HepG2 (cell line): ENCODE measurements at regions not wholly inside any gene's neighbourhood (a gene's known extent, or its start where the extent isn't known, plus 50 kb on each side); places are given as distances from the start of the nearest gene placed in this dataset.

Source experiments
- ATAC-seq: fragments of 200-7000 bp; cut with Tn5 transposase; 3 replicates; pipeline ENCODE4 v1.9.1; 2020; ENCODE audit warnings: mild to moderate bottlenecking, moderate library complexity
- BruUV-seq: library from RNA; stranded (reverse); fragments of 400-500 nt; replicated peaks from 2 replicates; lab custom pipeline; 2021; lab: Mats Ljungman, UMichigan
- CTCF ChIA-PET: fragments of 300-600 bp; formaldehyde crosslinking; extraction: SDS; loops from one replicate; lab custom pipeline; 2021; ENCODE audit warnings: low total read pairs, inconsistent platforms, low intra/inter-chr PET ratio; lab: Yijun Ruan, JAX
- POLR2A ChIA-PET: fragments of 350-600 bp; sonication (Branson Sonifier 250); formaldehyde crosslinking; loops from one replicate; lab custom pipeline; 2020; ENCODE audit warnings: antibody characterized with exemption, inconsistent platforms; lab: Yijun Ruan, JAX
- DNase-seq: peaks from one replicate; pipeline ENCODE4 v3.0.0-alpha.2; 2015; ENCODE audit warnings: low spot score
- FAIRE-seq: peaks from 3 replicates; lab custom pipeline; 2011; peaks lifted over from hg19 to GRCh38; lab: Jason Lieb, UNC
- H2AFZ ChIP-seq: one replicate; pipeline ENCODE4 v1.6.1; 2011; ENCODE audit warnings: low read length, inconsistent platforms
- H3K27ac ChIP-seq: fragments of 300-600 bp; 3 replicates; pipeline ENCODE4 v1.8.0; 2011; ENCODE audit warnings: mixed run types, mild to moderate bottlenecking, mixed read lengths, low read length, inconsistent platforms; ENCODE audit not compliant: insufficient read depth; ENCODE audit errors: extremely low read length
- H3K27me3 ChIP-seq, 2 experiments: fragments of 200-600 bp in 1 of 2; 2 replicates in 1 of 2; 3 replicates in 1 of 2; pipeline versions ENCODE4 v1.6.0 to v1.8.0; 2011; ENCODE audit warnings: low read length in 2 of 2, mild to moderate bottlenecking in 2 of 2, moderate library complexity in 2 of 2, inconsistent platforms in 1 of 2; ENCODE audit not compliant: insufficient read depth in 2 of 2, control insufficient read depth in 1 of 2
- H3K36me3 ChIP-seq, 2 experiments: fragments of 200-600 bp in 1 of 2; replicated peaks in 1 of 2; 2 replicates in 1 of 2; 3 replicates in 1 of 2; pipeline versions ENCODE4 v1.5.1 to v1.8.0; 2011; ENCODE audit warnings: low read length in 2 of 2, inconsistent platforms in 1 of 2; ENCODE audit not compliant: insufficient read depth in 2 of 2, control insufficient read depth in 1 of 2
- H3K4me1 ChIP-seq: 2 replicates; pipeline ENCODE4 v1.5.1; 2012; ENCODE audit warnings: low read length, inconsistent platforms; ENCODE audit not compliant: insufficient read depth
- H3K4me2 ChIP-seq: 2 replicates; pipeline ENCODE4 v1.6.0; 2011; ENCODE audit warnings: low read depth, low read length, inconsistent platforms
- H3K4me3 ChIP-seq, 3 experiments: fragments of 200-600 bp in 1 of 3; sonication (generic), shearing (Covaris generic) in 1 of 3; replicated peaks in 1 of 3; 2 replicates each; pipeline ENCODE4 v1.5.1; 2011 to 2016; ENCODE audit warnings: low read length in 3 of 3, inconsistent platforms in 2 of 3, low read depth in 2 of 3, mild to moderate bottlenecking in 2 of 3, control low read depth in 1 of 3, mixed read lengths in 1 of 3; ENCODE audit not compliant: insufficient read depth in 1 of 3
- H3K79me2 ChIP-seq: one replicate; pipeline ENCODE4 v1.6.1; 2011; ENCODE audit warnings: low read length, inconsistent platforms; ENCODE audit not compliant: insufficient read depth
- H3K9ac ChIP-seq: 2 replicates; pipeline ENCODE4 v1.6.0; 2011; ENCODE audit warnings: mild to moderate bottlenecking, low read depth, low read length, inconsistent platforms; ENCODE audit not compliant: insufficient read depth
- H3K9me3 ChIP-seq: 2 replicates; pipeline ENCODE4 v1.5.1; 2012; ENCODE audit warnings: mild to moderate bottlenecking, low read length
- H4K20me1 ChIP-seq: 2 replicates; pipeline ENCODE4 v1.6.0; 2011; ENCODE audit warnings: inconsistent platforms, mild to moderate bottlenecking, low read length, moderate library complexity; ENCODE audit not compliant: insufficient read depth
- ISX ChIP-seq: sonication (generic); formaldehyde crosslinking; conservative IDR thresholded peaks from 2 replicates; pipeline ENCODE4 v1.5.0; 2020; ENCODE audit warnings: missing genetic modification reagents
- KLF12 ChIP-seq: sonication (generic); formaldehyde crosslinking; IDR thresholded peaks from 2 replicates; pipeline ENCODE4 v1.4.0; 2020; ENCODE audit warnings: missing genetic modification reagents, borderline replicate concordance
- NBN ChIP-seq: fragments of 450-650 bp; conservative IDR thresholded peaks from 2 replicates; pipeline ENCODE4 v1.6.1; 2017
- NCOA1 ChIP-seq: sonication (generic); formaldehyde crosslinking; IDR thresholded peaks from 2 replicates; pipeline ENCODE4 v1.9.0; 2021; ENCODE audit warnings: missing genetic modification reagents
- NR3C1 ChIP-seq: sonication (generic); formaldehyde crosslinking; IDR thresholded peaks from 2 replicates; pipeline ENCODE4 v1.4.0; 2020; ENCODE audit warnings: missing genetic modification reagents
- POGK ChIP-seq: sonication (generic); formaldehyde crosslinking; conservative IDR thresholded peaks from 2 replicates; pipeline ENCODE4 v1.8.0; 2022; ENCODE audit warnings: mild to moderate bottlenecking, moderate library complexity, missing genetic modification reagents
- PTBP1 ChIP-seq: fragments of 200-400 bp; formaldehyde crosslinking; IDR thresholded peaks from 2 replicates; pipeline ENCODE4 v1.6.1; 2018; ENCODE audit warnings: low read length, low read depth; ENCODE audit not compliant: poor library complexity, severe bottlenecking
- THYN1 ChIP-seq: sonication (generic); formaldehyde crosslinking; IDR thresholded peaks from 2 replicates; pipeline ENCODE4 v1.8.1; 2023; ENCODE audit warnings: low read depth, mild to moderate bottlenecking, moderate library complexity, missing genetic modification reagents, borderline replicate concordance
- U2AF1 ChIP-seq: fragments of 200-400 bp; formaldehyde crosslinking; optimal IDR thresholded peaks from 2 replicates; pipeline ENCODE3; 2017; ENCODE audit warnings: mild to moderate bottlenecking, low read depth, low read length
- ZFP37 ChIP-seq: sonication (generic); formaldehyde crosslinking; IDR thresholded peaks from 2 replicates; pipeline ENCODE4 v1.4.0; 2020; ENCODE audit warnings: missing genetic modification reagents, borderline replicate concordance
- ZNF607 ChIP-seq: sonication (generic); formaldehyde crosslinking; IDR thresholded peaks from 2 replicates; pipeline ENCODE4 v1.5.1; 2020; ENCODE audit warnings: missing genetic modification reagents, mild to moderate bottlenecking, borderline replicate concordance
- ZSCAN25 ChIP-seq: sonication (generic); formaldehyde crosslinking; IDR thresholded peaks from 2 replicates; pipeline ENCODE4 v1.8.0; 2022; ENCODE audit warnings: mild to moderate bottlenecking, missing genetic modification reagents
- WGBS: methylation state at CpG from one replicate; pipeline ENCODE4 v1.1.6; 2017; ENCODE audit warnings: low lambda C conversion rate; 5-methylcytosine and 5-hydroxymethylcytosine counted together
- in situ Hi-C: cut with HindIII; loops from 2 replicates; pipeline ENCODE4 v1.10.0; 2017; ENCODE audit warnings: low pct_unique_long_range_greater_than_20kb; ENCODE audit not compliant: extremely low pct_ligation_motif_present
- intact Hi-C: fragments of 100-400 bp; cut with micrococcal nuclease; formaldehyde crosslinking; loops from one replicate; pipeline ENCODE4 v1.10.0; 2022; ENCODE audit not compliant: unreplicated experiment

- ChIA-PET POLR2A (no interaction called here), CTCF (no interaction called here)
- Histone ChIP-seq H3K4me2 (no peak overlapping the region), H3K36me3 (no peaks in the 10 kb centered on the region), H4K20me1 (no peaks in the 10 kb centered on the region), H3K4me1 (no peaks in the 10 kb centered on the region), H3K9me3 (no peaks in the 10 kb centered on the region), H3K79me2 (no peaks in the 10 kb centered on the region), H3K27ac (no peak overlapping the region), H3K9ac (no peak overlapping the region), H3K4me3 (no peak overlapping the region), H2AFZ (no peak overlapping the region), H3K27me3 (0 out of 5 replicates have a peak, but pooled peaks cover 0 to 1% of the 10 kb centered on the region in 2 experiments)
- no peak for FAIRE-seq
- in situ Hi-C loops (no loop called here), intact Hi-C loops (no loop called here)
- ATAC-seq, result no peak
- BruUV-seq, result no TSS peak
- WGBS, result 54% methylated on average over 9 of the region's 9 CpGs
- no peak for DNase-seq
- TF ChIP-seq ISX (CRISPR knock-in tag), result no peak
- TF ChIP-seq ZNF607 (CRISPR knock-in tag), result no peak
- TF ChIP-seq POGK, result no peak
- no peak for TF ChIP-seq NR3C1 (CRISPR knock-in tag)
Measured at GRCh38 chr3:66620296-66620695, 119.5 kb upstream of the LRIG1 start.

GRCh38 chr3:66622756-66623457 is 122.1 kb upstream of the LRIG1 start:
- intact Hi-C loops (no loop called here), in situ Hi-C loops (no loop called here)
- ATAC-seq, result no peak
- Histone ChIP-seq H3K36me3 (no peaks in the 10 kb centered on the region), H3K27ac (no peak overlapping the region), H3K4me3 (no peak overlapping the region), H3K4me1 (no peaks in the 10 kb centered on the region), H3K9me3 (no peaks in the 10 kb centered on the region), H3K27me3 (no peaks in the 10 kb centered on the region; a peak in 1 of 5 replicates), H4K20me1 (no peaks in the 10 kb centered on the region), H2AFZ (no peak overlapping the region), H3K79me2 (no peaks in the 10 kb centered on the region), H3K9ac (no peak overlapping the region), H3K4me2 (no peak overlapping the region)
- BruUV-seq, result no TSS peak
- no peak for TF ChIP-seq U2AF1
- TF ChIP-seq PTBP1, result no peak
- no peak for TF ChIP-seq ZFP37 (CRISPR knock-in tag)
- TF ChIP-seq KLF12 (CRISPR knock-in tag), result no peak
- TF ChIP-seq ZSCAN25 (CRISPR knock-in tag), result no peak
- no peak for TF ChIP-seq NBN
- TF ChIP-seq THYN1 (CRISPR knock-in tag), result no peak
- TF ChIP-seq NCOA1, result no peak
- CTCF ChIA-PET, result no interaction called here
- no peak for DNase-seq
- no peak for FAIRE-seq
- WGBS, result 14% methylated on average over 2 of the region's 2 CpGs
- POLR2A ChIA-PET, result no interaction called here
